Liver (tissue), 7 donors: ENCODE measurements at regions not wholly inside any gene's neighbourhood (a gene's known extent, or its start where the extent isn't known, plus 50 kb on each side); places are given as distances from the start of the nearest gene placed in this dataset.

Source experiments
- DNase-seq: peaks from one replicate; pipeline ENCODE4 v3.0.0-alpha.2; 2017; ENCODE audit warnings: low spot score
- H3K27ac ChIP-seq, 2 donors: one replicate each; pipeline ENCODE4 v1.7.0; 2013; ENCODE audit warnings: inconsistent platforms in 2 of 2, low read length in 2 of 2, control low read depth in 1 of 2, low read depth in 1 of 2, mild to moderate bottlenecking in 1 of 2
- H3K27me3 ChIP-seq, 4 donors: one replicate each; pipeline versions ENCODE4 v1.6.1 to v1.7.0; 2013; ENCODE audit warnings: low read length in 3 of 4, inconsistent platforms in 1 of 4, mild to moderate bottlenecking in 1 of 4, moderate library complexity in 1 of 4; ENCODE audit not compliant: control insufficient read depth in 4 of 4, insufficient read depth in 4 of 4
- H3K36me3 ChIP-seq, 4 donors: one replicate each; pipeline versions ENCODE4 v1.6.1 to v1.7.0; 2013; ENCODE audit warnings: low read length in 3 of 4, mild to moderate bottlenecking in 3 of 4, low read depth in 1 of 4, moderate library complexity in 1 of 4; ENCODE audit not compliant: control insufficient read depth in 4 of 4, insufficient read depth in 3 of 4
- H3K4me1 ChIP-seq, 4 donors: one replicate each; pipeline versions ENCODE4 v1.6.1 to v1.7.0; 2013; ENCODE audit warnings: low read length in 3 of 4, mild to moderate bottlenecking in 3 of 4, moderate library complexity in 1 of 4; ENCODE audit not compliant: control insufficient read depth in 4 of 4, insufficient read depth in 4 of 4
- H3K4me3 ChIP-seq, 3 donors: one replicate each; pipeline versions ENCODE4 v1.6.1 to v1.7.0; 2013; ENCODE audit warnings: low read length in 3 of 3, control low read depth in 1 of 3, low read depth in 1 of 3, mild to moderate bottlenecking in 1 of 3
- H3K9ac ChIP-seq, 2 donors: one replicate each; pipeline ENCODE4 v1.7.0; 2013; ENCODE audit warnings: low read length in 2 of 2, mild to moderate bottlenecking in 2 of 2, moderate library complexity in 2 of 2, control low read depth in 1 of 2, low read depth in 1 of 2
- H3K9me3 ChIP-seq, 4 donors: one replicate each; pipeline versions ENCODE4 v1.6.1 to v1.7.0; 2013; ENCODE audit warnings: low read length in 3 of 4; ENCODE audit not compliant: control insufficient read depth in 4 of 4
- ATF3 ChIP-seq: IDR thresholded peaks from 2 replicates; pipeline ENCODE4 v1.6.1; 2016; ENCODE audit warnings: antibody characterized with exemption
- CTCF ChIP-seq: fragments of 150-350 bp; IDR thresholded peaks from 2 replicates; pipeline ENCODE4 v1.5.1; 2017; ENCODE audit warnings: improper control_type of control experiment, low read depth, low read length; ENCODE audit not compliant: missing input control
- EGR1 ChIP-seq, 2 donors: IDR thresholded peaks; 2 replicates each; pipeline ENCODE4 v1.6.1; 2016 to 2018; ENCODE audit warnings: antibody characterized with exemption in 2 of 2, low read depth in 2 of 2
- FOXA1 ChIP-seq: IDR thresholded peaks from 2 replicates; pipeline ENCODE4 v1.6.1; 2016; ENCODE audit warnings: antibody characterized with exemption
- FOXA2 ChIP-seq: IDR thresholded peaks from 2 replicates; pipeline ENCODE4 v1.6.1; 2016; ENCODE audit warnings: antibody characterized with exemption
- HNF4A ChIP-seq, 2 donors: conservative IDR thresholded peaks; 2 replicates each; pipeline ENCODE4 v1.6.1; 2016; ENCODE audit warnings: antibody characterized with exemption in 2 of 2, mild to moderate bottlenecking in 2 of 2
- HNF4G ChIP-seq: IDR thresholded peaks from 2 replicates; pipeline ENCODE4 v1.6.1; 2016; ENCODE audit warnings: antibody characterized with exemption
- JUND ChIP-seq, 2 donors: IDR thresholded peaks; 2 replicates each; pipeline ENCODE4 v1.6.1; 2016; ENCODE audit warnings: antibody characterized with exemption in 2 of 2
- MAX ChIP-seq: IDR thresholded peaks from 2 replicates; pipeline ENCODE4 v1.6.1; 2016; ENCODE audit warnings: antibody characterized with exemption
- NR2F2 ChIP-seq: IDR thresholded peaks from 2 replicates; pipeline ENCODE4 v1.6.1; 2016; ENCODE audit warnings: antibody characterized with exemption
- RAD21 ChIP-seq, 2 donors: IDR thresholded peaks; 2 replicates each; pipeline ENCODE4 v1.6.1; 2016; ENCODE audit warnings: antibody characterized with exemption in 2 of 2, mild to moderate bottlenecking in 2 of 2
- REST ChIP-seq: IDR thresholded peaks from 2 replicates; pipeline ENCODE4 v1.6.1; 2016; ENCODE audit warnings: antibody characterized with exemption, mild to moderate bottlenecking
- RXRA ChIP-seq, 2 donors: IDR thresholded peaks; 2 replicates each; pipeline ENCODE4 v1.6.1; 2017 to 2018; ENCODE audit warnings: antibody characterized with exemption in 2 of 2, mild to moderate bottlenecking in 1 of 2
- SP1 ChIP-seq: IDR thresholded peaks from 2 replicates; pipeline ENCODE4 v1.6.1; 2018; ENCODE audit warnings: antibody characterized with exemption, mild to moderate bottlenecking
- TAF1 ChIP-seq: conservative IDR thresholded peaks from 2 replicates; pipeline ENCODE4 v1.6.1; 2016; ENCODE audit warnings: antibody characterized with exemption, mild to moderate bottlenecking
- YY1 ChIP-seq: IDR thresholded peaks from 2 replicates; pipeline ENCODE4 v1.6.1; 2016; ENCODE audit warnings: antibody characterized with exemption, mild to moderate bottlenecking
- ZBTB33 ChIP-seq: IDR thresholded peaks from 2 replicates; pipeline ENCODE4 v1.6.1; 2016; ENCODE audit warnings: antibody characterized with exemption
- donor health status: healthy.
- donor health status: healthy.
- donor health status: healthy.
- donor health status: healthy.

GRCh38 chr7:34249192-34249591 lies 343.9 kb downstream of the BMPER start (continued):
- TF ChIP-seq REST (no peak), FOXA1 (no peak), EGR1 (IDR thresholded peaks at IDR 0.05; ENCODE audit: low read depth in 2 of 2) (no peak), NR2F2 (no peak), FOXA2 (no peak)

- no peak overlapping the region for H3K27ac ChIP-seq
- TF ChIP-seq TAF1: no peak
- no peak for TF ChIP-seq FOXA2
- no peak for TF ChIP-seq ATF3
- TF ChIP-seq SP1: no peak
- TF ChIP-seq HNF4G: no peak
- no peak for TF ChIP-seq YY1
- no peak for TF ChIP-seq ZBTB33
- no peak for TF ChIP-seq CTCF
- no peak for TF ChIP-seq NR2F2
- TF ChIP-seq JUND (IDR thresholded peaks at IDR 0.05): no peak
- no peak for TF ChIP-seq RXRA (IDR thresholded peaks at IDR 0.05)
- TF ChIP-seq EGR1 (IDR thresholded peaks at IDR 0.05; ENCODE audit: low read depth in 2 of 2): no peak
- TF ChIP-seq REST: no peak
- TF ChIP-seq HNF4A (conservative IDR thresholded peaks at IDR 0.05): no peak
- no peak for TF ChIP-seq RAD21 (IDR thresholded peaks at IDR 0.05)
- TF ChIP-seq MAX: no peak
- H3K9ac ChIP-seq: no peak overlapping the region
- no peaks in the 10 kb centered on the region for H3K36me3 ChIP-seq
- H3K9me3 ChIP-seq: no peaks in the 10 kb centered on the region
- no peak for DNase-seq
- no peaks in the 10 kb centered on the region for H3K27me3 ChIP-seq
- no peak overlapping the region for H3K4me3 ChIP-seq
- no peaks in the 10 kb centered on the region for H3K4me1 ChIP-seq
Observed at GRCh38 chr7:34260279-34260678, 354.9 kb downstream of the BMPER start.
